ENCODE measurements at regions not wholly inside any gene's neighbourhood (a gene's known extent, or its start where the extent isn't known, plus 50 kb on each side); places are given as distances from the start of the nearest gene placed in this dataset.

DNA sequence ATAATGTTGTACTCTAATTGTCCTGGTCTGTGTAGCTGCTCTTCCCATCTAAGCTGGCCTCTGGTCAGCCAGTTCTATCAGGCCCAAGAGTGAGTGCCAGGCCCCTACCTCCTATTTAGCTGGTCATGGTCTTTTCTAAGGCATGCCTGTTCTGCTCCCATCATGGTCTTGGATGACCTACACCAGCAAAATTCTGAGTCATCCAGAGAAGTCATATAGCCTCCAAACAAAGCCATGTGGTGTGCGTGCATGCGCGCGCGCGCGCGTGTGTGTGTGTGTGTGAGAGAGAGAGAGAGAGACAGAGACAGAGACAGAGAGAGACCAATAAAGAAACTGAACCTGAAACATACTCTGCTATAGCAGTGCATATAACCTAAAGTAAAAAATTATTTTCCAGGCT is 254.4 kb downstream of the BRINP2 start:
- TF ChIP-seq POLR2A (IDR thresholded peaks at IDR 0.05), result no peak
- TF ChIP-seq, protein P1, sequence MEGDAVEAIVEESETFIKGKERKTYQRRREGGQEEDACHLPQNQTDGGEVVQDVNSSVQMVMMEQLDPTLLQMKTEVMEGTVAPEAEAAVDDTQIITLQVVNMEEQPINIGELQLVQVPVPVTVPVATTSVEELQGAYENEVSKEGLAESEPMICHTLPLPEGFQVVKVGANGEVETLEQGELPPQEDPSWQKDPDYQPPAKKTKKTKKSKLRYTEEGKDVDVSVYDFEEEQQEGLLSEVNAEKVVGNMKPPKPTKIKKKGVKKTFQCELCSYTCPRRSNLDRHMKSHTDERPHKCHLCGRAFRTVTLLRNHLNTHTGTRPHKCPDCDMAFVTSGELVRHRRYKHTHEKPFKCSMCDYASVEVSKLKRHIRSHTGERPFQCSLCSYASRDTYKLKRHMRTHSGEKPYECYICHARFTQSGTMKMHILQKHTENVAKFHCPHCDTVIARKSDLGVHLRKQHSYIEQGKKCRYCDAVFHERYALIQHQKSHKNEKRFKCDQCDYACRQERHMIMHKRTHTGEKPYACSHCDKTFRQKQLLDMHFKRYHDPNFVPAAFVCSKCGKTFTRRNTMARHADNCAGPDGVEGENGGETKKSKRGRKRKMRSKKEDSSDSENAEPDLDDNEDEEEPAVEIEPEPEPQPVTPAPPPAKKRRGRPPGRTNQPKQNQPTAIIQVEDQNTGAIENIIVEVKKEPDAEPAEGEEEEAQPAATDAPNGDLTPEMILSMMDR (IDR thresholded peaks at IDR 0.05), result no peak
- TF ChIP-seq POLR2AphosphoS5 (IDR thresholded peaks at IDR 0.05; ENCODE audit: insufficient read depth in 1 of 2, low read depth in 1 of 2), result no peak
